ENCODE measurements at regions not wholly inside any gene's neighbourhood (a gene's known extent, or its start where the extent isn't known, plus 50 kb on each side); places are given as distances from the start of the nearest gene placed in this dataset.
"Not testable (repeated sequence)": the region's sequence is repeated elsewhere in the genome, so short reads cannot be mapped to it uniquely, and the experiment has no call there.

DNA sequence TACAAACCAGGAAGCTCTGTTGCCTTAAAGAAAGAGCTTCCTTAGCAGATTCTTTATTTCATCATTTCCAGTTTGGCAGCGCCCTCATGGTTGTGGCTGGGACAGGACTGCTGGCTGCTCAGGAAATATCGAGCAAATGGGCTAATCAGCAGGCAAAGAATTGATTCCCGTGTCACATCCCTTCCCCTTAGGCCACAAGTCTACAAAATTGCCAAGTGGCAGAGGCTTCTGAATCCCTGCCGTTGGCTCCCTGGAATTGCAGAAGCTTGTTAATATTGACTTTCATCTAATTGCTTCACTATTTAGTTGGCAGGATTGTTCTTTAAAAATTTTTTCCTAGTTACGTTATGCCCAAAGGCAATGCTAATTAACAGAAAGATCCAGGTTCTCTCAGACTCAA lies 456.3 kb upstream of the ERCC4 start:
- DNase-seq (ENCODE audit: low spot score): no peak

DNA sequence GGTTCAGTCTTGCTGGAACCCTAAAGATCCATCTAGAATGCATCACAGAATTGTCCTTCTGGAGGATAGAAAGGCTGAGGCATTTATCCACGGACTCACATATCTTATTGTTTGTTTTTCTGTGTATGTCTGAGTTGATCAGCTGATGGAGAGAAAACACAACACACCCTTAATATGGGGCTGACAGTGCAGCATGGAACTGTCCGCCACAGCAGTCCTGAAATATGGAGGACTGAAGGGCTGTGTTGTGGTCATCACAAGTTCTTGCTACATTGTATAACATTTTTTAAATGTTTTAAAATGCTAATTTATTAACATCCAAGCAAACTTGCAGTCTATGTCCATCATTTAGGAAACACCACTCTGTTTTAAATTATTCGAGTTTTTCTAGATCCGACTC lies 448.9 kb upstream of the ERCC4 start:
- DNase-seq (ENCODE audit: low spot score): no peak

DNA sequence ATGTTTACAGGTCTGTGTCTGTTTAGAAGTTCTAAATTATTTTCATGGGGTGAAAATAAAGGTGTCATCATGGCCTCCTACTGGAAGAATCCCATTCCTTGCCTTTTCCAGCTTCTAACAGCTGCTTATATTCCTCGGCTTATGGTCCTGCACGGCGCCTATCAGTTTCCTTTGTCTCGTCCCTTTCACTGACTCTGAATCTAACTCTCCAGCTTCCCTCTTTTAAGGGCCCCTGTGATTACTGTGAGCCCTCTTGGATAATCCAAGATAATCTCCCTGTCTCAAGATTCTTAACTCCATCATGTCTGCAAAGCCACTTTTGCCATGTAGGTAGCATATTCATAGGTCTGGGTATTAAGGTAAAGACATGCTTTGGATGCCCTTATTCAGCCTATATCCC lies 441.0 kb upstream of the ERCC4 start:
- no peak for DNase-seq (ENCODE audit: low spot score)

- DNase-seq (ENCODE audit: low spot score): no peak
Measured at GRCh38 chr16:13479549-13479948, 440.4 kb upstream of the ERCC4 start.

- DNase-seq (ENCODE audit: low spot score): no peak
Measured at GRCh38 chr16:13480801-13481200, 439.2 kb upstream of the ERCC4 start.

DNA sequence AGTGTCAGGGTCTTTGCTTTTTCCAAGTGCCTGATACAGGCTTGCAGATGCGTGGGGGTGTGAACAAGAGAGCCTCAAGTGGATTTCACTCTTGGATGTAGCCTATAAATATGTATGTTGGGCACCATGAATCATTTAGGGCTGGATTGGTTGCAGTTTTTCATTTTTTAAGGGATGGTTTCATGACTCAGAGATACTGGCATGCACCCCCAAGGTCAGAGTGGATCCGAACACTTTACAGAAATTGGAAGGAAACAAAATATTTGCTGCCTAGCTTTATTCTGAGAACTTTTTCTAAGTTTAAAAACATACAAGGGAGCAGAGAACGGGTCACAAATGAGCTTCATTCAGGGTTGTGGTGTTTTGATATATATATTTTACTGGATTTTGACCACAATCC lies 436.8 kb upstream of the ERCC4 start:
- no peak for DNase-seq (ENCODE audit: low spot score)

DNA sequence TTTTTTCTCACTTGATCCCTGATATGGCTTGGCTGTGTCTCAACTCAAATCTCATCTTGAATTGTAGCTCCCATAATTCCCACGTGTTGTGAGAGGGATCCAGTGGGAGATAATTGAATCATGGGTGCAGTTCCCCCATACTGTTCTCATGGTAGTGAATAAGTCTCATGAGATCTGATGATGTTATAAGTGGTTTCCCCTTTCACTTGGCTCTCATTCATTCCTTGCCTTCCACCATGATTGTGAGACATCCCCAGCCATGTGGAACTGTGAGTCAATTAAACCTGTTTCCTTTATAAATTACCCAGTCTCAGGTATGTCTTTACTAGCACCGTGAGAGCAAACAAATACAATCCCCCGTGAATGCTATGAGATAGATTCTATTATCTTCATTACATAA lies 430.5 kb upstream of the ERCC4 start:
- DNase-seq (ENCODE audit: low spot score): not testable (repeated sequence)

DNA sequence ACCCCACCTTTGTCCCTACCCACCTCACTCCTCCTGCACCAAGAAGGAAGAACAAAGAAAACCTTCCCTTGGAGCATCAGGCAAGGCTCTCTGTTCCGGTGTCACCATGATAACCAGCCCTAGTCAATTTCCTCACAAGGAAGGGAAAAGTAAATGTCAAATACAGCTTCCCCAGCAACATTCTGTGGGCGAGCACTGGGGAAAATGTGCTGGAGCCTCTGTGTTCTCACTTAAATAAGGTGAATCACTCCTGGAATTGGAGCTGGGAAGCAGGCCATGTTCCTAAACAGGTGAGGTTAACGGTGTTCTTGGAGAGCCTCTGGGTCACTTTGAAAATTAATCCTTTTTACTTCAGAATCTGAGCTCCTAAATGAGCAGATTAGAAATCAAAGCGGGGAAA lies 427.9 kb upstream of the ERCC4 start:
- no peak for DNase-seq (ENCODE audit: low spot score)

GRCh38 chr16:13503960-13504635 lies 415.9 kb upstream of the ERCC4 start:
- no peak for DNase-seq (ENCODE audit: low spot score)

- no peak for DNase-seq (ENCODE audit: low spot score)
Measured at GRCh38 chr16:13507530-13507929, 412.4 kb upstream of the ERCC4 start.

DNA sequence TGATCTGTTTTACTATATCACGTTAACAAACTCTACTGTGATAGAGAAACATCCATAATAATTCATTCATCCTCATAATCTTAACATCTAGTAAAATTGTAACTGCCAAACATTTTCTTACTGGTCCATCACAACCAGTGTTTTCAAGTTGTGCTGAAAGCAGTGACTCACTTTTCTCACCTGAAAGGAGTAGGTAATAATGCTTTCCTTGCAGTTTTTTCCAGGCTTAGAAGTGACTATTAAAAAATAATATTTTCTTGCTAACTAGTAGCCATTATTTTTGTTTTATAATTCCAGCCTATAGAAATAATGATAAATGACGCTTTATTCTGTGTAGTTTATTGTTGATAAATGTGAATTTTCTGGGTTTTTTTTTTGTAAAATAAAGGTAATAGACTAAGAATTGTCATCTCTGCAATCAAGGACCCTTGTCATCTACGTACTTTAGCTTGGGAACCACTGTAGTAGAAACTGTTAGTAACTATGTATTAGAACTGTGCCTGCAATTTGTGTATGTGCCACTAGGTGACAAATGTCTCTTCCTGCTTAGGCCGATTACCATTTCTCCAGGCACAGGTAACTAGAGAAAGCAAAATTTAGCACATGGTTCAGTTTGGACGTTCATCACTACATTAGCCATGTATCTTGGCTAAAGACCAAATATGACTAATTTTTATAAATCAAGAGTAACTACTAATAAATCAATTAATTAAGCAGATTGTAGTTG lies 409.4 kb upstream of the ERCC4 start:
- DNase-seq (ENCODE audit: low spot score): no peak

DNA sequence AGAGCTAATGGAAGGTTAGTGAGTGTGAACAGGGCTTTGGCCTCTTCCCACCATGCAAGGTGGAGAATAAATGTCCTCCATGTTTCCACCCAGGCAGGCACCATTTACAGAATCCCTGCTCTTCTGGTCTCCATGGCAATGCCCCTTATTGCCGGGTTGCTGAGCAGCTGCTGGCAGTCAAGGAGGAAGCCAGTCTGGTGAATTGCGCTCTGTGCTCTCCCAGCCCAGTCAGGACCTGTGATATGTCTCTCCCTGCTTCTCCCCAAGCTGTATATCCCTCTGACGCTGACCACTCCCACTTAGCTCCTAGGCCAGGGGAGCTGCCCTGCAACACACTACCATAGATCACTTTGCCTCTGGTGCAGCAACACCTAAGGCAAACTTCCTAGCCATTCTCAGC lies 402.1 kb upstream of the ERCC4 start:
- DNase-seq (ENCODE audit: low spot score): no peak

DNA sequence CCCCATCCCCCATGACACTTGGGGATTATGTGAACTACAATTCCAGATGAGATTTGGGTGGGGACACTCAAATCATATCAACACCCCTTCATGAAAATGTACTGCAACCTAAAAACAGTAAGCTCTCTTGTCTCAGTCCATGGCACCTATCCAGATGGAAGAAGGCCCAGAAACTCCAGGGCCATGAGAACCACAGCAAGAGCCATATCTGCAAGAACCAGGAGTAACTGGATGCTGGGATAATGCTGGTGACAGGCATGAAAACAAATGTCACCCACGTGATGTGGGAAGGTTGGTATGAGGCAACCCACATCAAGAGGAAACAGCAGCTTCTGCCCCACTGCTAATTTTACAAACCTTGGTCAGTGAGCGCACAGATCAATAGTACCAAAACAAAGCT lies 400.1 kb upstream of the ERCC4 start:
- no peak for DNase-seq (ENCODE audit: low spot score)

GRCh38 chr16:13521356-13521755 lies 398.6 kb upstream of the ERCC4 start:
- no peak for DNase-seq (ENCODE audit: low spot score)

GRCh38 chr16:13527332-13527731 lies 392.6 kb upstream of the ERCC4 start:
- DNase-seq (ENCODE audit: low spot score): no peak

- DNase-seq (ENCODE audit: low spot score): no peak
Measured at GRCh38 chr16:13528691-13529090, 391.3 kb upstream of the ERCC4 start.

- no peak for DNase-seq (ENCODE audit: low spot score)
Measured at GRCh38 chr16:13529193-13529982, 390.6 kb upstream of the ERCC4 start.

GRCh38 chr16:13540771-13541170 lies 379.2 kb upstream of the ERCC4 start:
- DNase-seq (ENCODE audit: low spot score): no peak

GRCh38 chr16:13542284-13542683 lies 377.7 kb upstream of the ERCC4 start:
- no peak for DNase-seq (ENCODE audit: low spot score)

DNA sequence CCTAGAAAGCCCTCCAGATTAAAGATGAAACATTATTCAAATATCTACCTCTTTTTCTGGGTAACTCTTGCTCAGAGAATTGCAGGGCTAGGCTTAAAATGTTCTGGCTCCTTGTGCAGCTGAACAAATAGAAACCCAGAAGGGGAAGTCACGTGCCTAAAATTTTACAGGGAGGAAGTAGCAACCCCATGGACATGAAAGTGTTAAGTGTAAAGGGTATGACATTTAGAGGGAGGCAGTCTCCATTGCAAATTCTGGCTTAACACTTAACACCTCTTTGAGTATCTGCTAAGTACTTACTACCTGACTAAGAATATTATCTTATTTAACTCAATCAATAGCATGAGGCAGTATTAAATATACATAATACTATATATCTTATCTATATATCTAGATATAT lies 376.1 kb upstream of the ERCC4 start:
- DNase-seq (ENCODE audit: low spot score): no peak

DNA sequence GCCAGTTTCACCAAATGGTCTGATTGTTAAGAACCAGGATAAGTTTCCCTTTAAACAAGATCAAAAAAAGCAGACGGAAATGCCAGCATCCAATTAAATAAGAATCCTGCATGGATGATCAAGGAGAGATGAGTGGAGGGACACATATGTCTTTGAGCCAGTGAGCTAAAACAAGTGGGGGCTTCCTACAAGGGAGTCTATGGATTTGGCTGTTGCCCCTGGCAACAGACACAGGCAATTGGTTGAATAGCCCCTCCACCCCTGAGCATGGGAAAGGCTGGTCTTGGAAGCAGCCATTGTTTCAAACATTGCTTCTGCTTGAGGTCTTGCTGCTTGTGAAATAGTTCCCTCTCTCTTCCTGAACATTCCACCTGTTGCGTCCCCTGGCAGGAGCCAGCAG lies 374.7 kb upstream of the ERCC4 start:
- no peak for DNase-seq (ENCODE audit: low spot score)

GRCh38 chr16:13550254-13550653 lies 369.7 kb upstream of the ERCC4 start:
- no peak for DNase-seq (ENCODE audit: low spot score)

Measured in ureter (tissue), 1 donor.